H1 (cell line): ENCODE measurements at regions not wholly inside any gene's neighbourhood (a gene's known extent, or its start where the extent isn't known, plus 50 kb on each side); places are given as distances from the start of the nearest gene placed in this dataset.

Source experiments
- CTCF ChIA-PET: fragments of 300-600 bp; sonication (Branson Sonifier 250); formaldehyde crosslinking; loops from one replicate; lab custom pipeline; 2021; ENCODE audit not compliant: partially characterized antibody; lab: Charles Lee
- POLR2A ChIA-PET: fragments of 300-600 bp; sonication (Branson Sonifier 250); formaldehyde crosslinking; loops from one replicate; lab custom pipeline; 2021; ENCODE audit warnings: inconsistent platforms; ENCODE audit not compliant: partially characterized antibody; lab: Charles Lee
- DNase-seq, 2 experiments: peaks; one replicate each; pipeline versions ENCODE4 v3.0.0 to v3.0.0-alpha.2; 2010 to 2022; ENCODE audit warnings: low spot score in 2 of 2, low read depth in 1 of 2, mixed read lengths in 1 of 2
- FAIRE-seq: peaks from 2 replicates; lab custom pipeline; 2011; peaks lifted over from hg19 to GRCh38; lab: Jason Lieb, UNC
- H2AFZ ChIP-seq: 2 replicates; pipeline ENCODE4 v1.8.1; 2012; ENCODE audit warnings: low read length, inconsistent platforms
- H2AK5ac ChIP-seq: 2 replicates; pipeline ENCODE4 v1.6.1; 2013; ENCODE audit warnings: low read depth, low read length
- H2BK120ac ChIP-seq: replicated peaks from 2 replicates; pipeline ENCODE3; 2013; ENCODE audit warnings: low read depth, low read length, inconsistent platforms
- H2BK12ac ChIP-seq: 2 replicates; pipeline ENCODE4 v1.6.1; 2013; ENCODE audit warnings: low read depth, low read length
- H2BK15ac ChIP-seq: 2 replicates; pipeline ENCODE4 v1.6.1; 2013; ENCODE audit warnings: low read length
- H2BK20ac ChIP-seq: 2 replicates; pipeline ENCODE4 v1.6.1; 2013; ENCODE audit warnings: low read length
- H2BK5ac ChIP-seq: 2 replicates; pipeline ENCODE4 v1.6.1; 2013; ENCODE audit warnings: low read depth, low read length
- H3K14ac ChIP-seq: 2 replicates; pipeline ENCODE4 v1.6.1; 2013; ENCODE audit warnings: inconsistent platforms; ENCODE audit not compliant: insufficient read length
- H3K18ac ChIP-seq: 2 replicates; pipeline ENCODE4 v1.6.1; 2013; ENCODE audit warnings: low read length; ENCODE audit errors: extremely low read depth
- H3K23ac ChIP-seq: 2 replicates; pipeline ENCODE4 v1.6.1; 2013; ENCODE audit warnings: inconsistent platforms; ENCODE audit not compliant: insufficient read length
- H3K23me2 ChIP-seq: 2 replicates; pipeline ENCODE4 v1.6.1; 2013; ENCODE audit warnings: low read depth, low read length
- H3K27ac ChIP-seq: 2 replicates; pipeline ENCODE4 v1.6.1; 2011; ENCODE audit warnings: low read depth, low read length, inconsistent platforms
- H3K27me3 ChIP-seq, 4 experiments: replicated peaks in 1 of 4; 1 replicate in 1 of 4; 2 replicates in 3 of 4; pipeline versions ENCODE4 v1.6.1 to v1.8.1; 2011 to 2013; ENCODE audit warnings: low read length in 3 of 4, mild to moderate bottlenecking in 3 of 4, inconsistent platforms in 2 of 4, mixed read lengths in 2 of 4, moderate library complexity in 1 of 4; ENCODE audit not compliant: control insufficient read depth in 3 of 4, insufficient read depth in 3 of 4; ENCODE audit errors: extremely low read depth in 1 of 4
- H3K36me3 ChIP-seq, 4 experiments: 2 replicates each; pipeline versions ENCODE4 v1.6.1 to v1.8.1; 2011 to 2013; ENCODE audit warnings: mild to moderate bottlenecking in 4 of 4, low read length in 3 of 4, moderate library complexity in 2 of 4, control low read depth in 1 of 4, inconsistent platforms in 1 of 4; ENCODE audit not compliant: insufficient read depth in 4 of 4, control insufficient read depth in 2 of 4
- H3K4ac ChIP-seq: replicated peaks from 2 replicates; pipeline ENCODE3; 2013; ENCODE audit warnings: low read length, low read depth, mixed read lengths, inconsistent platforms; ENCODE audit not compliant: insufficient read length
- H3K4me1 ChIP-seq, 4 experiments: replicated peaks in 1 of 4; 1 replicate in 1 of 4; 2 replicates in 3 of 4; pipeline versions ENCODE4 v1.6.1 to v1.8.1; 2011 to 2013; ENCODE audit warnings: low read length in 3 of 4, inconsistent platforms in 2 of 4, mixed read lengths in 1 of 4; ENCODE audit not compliant: insufficient read depth in 4 of 4, control insufficient read depth in 3 of 4
- H3K4me2 ChIP-seq, 2 experiments: 2 replicates each; pipeline versions ENCODE4 v1.6.1 to v1.8.1; 2011 to 2013; ENCODE audit warnings: low read depth in 2 of 2, low read length in 2 of 2, control low read depth in 1 of 2, inconsistent platforms in 1 of 2, mild to moderate bottlenecking in 1 of 2; ENCODE audit not compliant: insufficient read depth in 1 of 2
- H3K4me3 ChIP-seq, 4 experiments: fragments of 200-600, 300-600 bp in 1 of 4; sonication (generic), shearing (Covaris generic), sonication (Bioruptor Twin) in 1 of 4; 2 replicates each; pipeline versions ENCODE4 v1.5.1 to v1.8.1; 2011 to 2016; ENCODE audit warnings: low read length in 4 of 4, low read depth in 3 of 4, control low read depth in 2 of 4, inconsistent platforms in 2 of 4, mild to moderate bottlenecking in 2 of 4, mixed read lengths in 1 of 4, moderate library complexity in 1 of 4; ENCODE audit not compliant: insufficient read depth in 2 of 4; ENCODE audit errors: extremely low read depth in 1 of 4
- H3K56ac ChIP-seq: replicated peaks from 2 replicates; pipeline ENCODE3; 2013; ENCODE audit warnings: low read depth, mild to moderate bottlenecking, mixed read lengths, low read length, inconsistent platforms; ENCODE audit not compliant: insufficient read length
- H3K79me1 ChIP-seq: 2 replicates; pipeline ENCODE4 v1.6.1; 2013; ENCODE audit warnings: low read depth, low read length, control low read depth
- H3K79me2 ChIP-seq, 2 experiments: 2 replicates each; pipeline versions ENCODE4 v1.6.1 to v1.8.1; 2012 to 2013; ENCODE audit warnings: low read length in 2 of 2, mild to moderate bottlenecking in 2 of 2, inconsistent platforms in 1 of 2; ENCODE audit not compliant: insufficient read depth in 2 of 2, control insufficient read depth in 1 of 2
- H3K9ac ChIP-seq, 4 experiments: replicated peaks in 1 of 4; 1 replicate in 1 of 4; 2 replicates in 3 of 4; pipeline versions ENCODE4 v1.6.1 to v1.8.1; 2011 to 2013; ENCODE audit warnings: low read depth in 3 of 4, low read length in 3 of 4, control low read depth in 2 of 4, mild to moderate bottlenecking in 2 of 4, moderate library complexity in 2 of 4, inconsistent platforms in 1 of 4; ENCODE audit errors: extremely low read depth in 1 of 4
- H3K9me3 ChIP-seq, 2 experiments: 2 replicates each; pipeline versions ENCODE4 v1.6.1 to v1.8.1; 2012 to 2013; ENCODE audit warnings: mild to moderate bottlenecking in 2 of 2, moderate library complexity in 2 of 2, control low read depth in 1 of 2, inconsistent platforms in 1 of 2, low read depth in 1 of 2, low read length in 1 of 2, mixed read lengths in 1 of 2; ENCODE audit not compliant: insufficient read depth in 2 of 2
- H4K20me1 ChIP-seq, 2 experiments: replicated peaks in 1 of 2; 2 replicates each; pipeline versions ENCODE3 to v1.8.1; 2011 to 2013; ENCODE audit warnings: inconsistent platforms in 2 of 2, low read length in 2 of 2, mild to moderate bottlenecking in 1 of 2; ENCODE audit not compliant: insufficient read depth in 2 of 2, control insufficient read depth in 1 of 2
- H4K5ac ChIP-seq: 2 replicates; pipeline ENCODE4 v1.6.1; 2013; ENCODE audit warnings: low read length, low read depth, mixed read lengths, inconsistent platforms; ENCODE audit not compliant: insufficient read length
- H4K8ac ChIP-seq: 2 replicates; pipeline ENCODE4 v1.8.0; 2013; ENCODE audit warnings: mild to moderate bottlenecking, moderate library complexity, low read length, inconsistent platforms; ENCODE audit not compliant: insufficient read depth; ENCODE audit errors: extremely low read depth
- H4K91ac ChIP-seq: replicated peaks from 2 replicates; pipeline ENCODE3; 2013; ENCODE audit warnings: low read length, mixed read lengths, inconsistent platforms; ENCODE audit not compliant: insufficient read length
- BACH1 ChIP-seq: IDR thresholded peaks from 2 replicates; pipeline ENCODE4 v1.6.1; 2012; ENCODE audit warnings: low read length, improper control_type of control experiment
- CTBP2 ChIP-seq: IDR thresholded peaks from 2 replicates; pipeline ENCODE4 v1.7.0; 2011; ENCODE audit warnings: borderline replicate concordance, mild to moderate bottlenecking, moderate library complexity, mixed read lengths, low read length; ENCODE audit not compliant: insufficient read depth, insufficient read length
- GABPA ChIP-seq: IDR thresholded peaks from 2 replicates; pipeline ENCODE4 v1.6.1; 2011; ENCODE audit warnings: mild to moderate bottlenecking, low read length, moderate library complexity, borderline replicate concordance; ENCODE audit not compliant: insufficient read depth
- JUN ChIP-seq: IDR thresholded peaks from 2 replicates; pipeline ENCODE4 v1.6.1; 2011; ENCODE audit warnings: low read depth, mild to moderate bottlenecking, improper control_type of control experiment, low read length
- KDM5A ChIP-seq: fragments of 200-600 bp; IDR thresholded peaks from 2 replicates; pipeline ENCODE4 v1.7.1; 2012; ENCODE audit warnings: mild to moderate bottlenecking, low read length, inconsistent platforms, mixed read lengths
- RFX5 ChIP-seq: IDR thresholded peaks from 2 replicates; pipeline ENCODE4 v1.6.1; 2011; ENCODE audit warnings: low read depth, low read length, improper control_type of control experiment, borderline replicate concordance
- RNF2 ChIP-seq: fragments of 200-900, 300-1000 bp; sonication (generic); IDR thresholded peaks from 2 replicates; pipeline ENCODE4 v1.7.1; 2016; ENCODE audit warnings: borderline replicate concordance, low read depth, mild to moderate bottlenecking, antibody characterized with exemption, low read length; ENCODE audit not compliant: poor library complexity, severe bottlenecking; ENCODE audit errors: missing control alignments
- TAF1 ChIP-seq: IDR thresholded peaks from 2 replicates; pipeline ENCODE4 v1.6.1; 2011; ENCODE audit warnings: mild to moderate bottlenecking, low read depth, low read length
- TBP ChIP-seq: IDR thresholded peaks from 2 replicates; pipeline ENCODE4 v1.6.1; 2011; ENCODE audit warnings: low read depth, low read length, improper control_type of control experiment
- TEAD4 ChIP-seq: IDR thresholded peaks from 2 replicates; pipeline ENCODE4 v1.6.1; 2012; ENCODE audit warnings: low read depth, low read length, inconsistent platforms, mixed read lengths
- WGBS, 2 experiments: shearing (Covaris generic) in 1 of 2; methylation state at CpG; one replicate each; pipeline versions ENCODE4 v1.1.6 to v1.1.7; 2013 to 2015; ENCODE audit warnings: low lambda C conversion rate in 2 of 2, mixed read lengths in 2 of 2, inconsistent platforms in 1 of 2, low coverage in 1 of 2, missing lambda C conversion rate in 1 of 2; ENCODE audit not compliant: insufficient replicate concordance in 2 of 2, insufficient coverage in 1 of 2, insufficient read length in 1 of 2; ENCODE audit errors: extremely low coverage in 1 of 2, missing lambda C conversion rate in 1 of 2; 5-methylcytosine and 5-hydroxymethylcytosine counted together
- TF ChIP-seq, protein P1 (sequence below): IDR thresholded peaks from 2 replicates; pipeline ENCODE4 v1.6.1; 2011; ENCODE audit warnings: low read length, improper control_type of control experiment

DNA sequence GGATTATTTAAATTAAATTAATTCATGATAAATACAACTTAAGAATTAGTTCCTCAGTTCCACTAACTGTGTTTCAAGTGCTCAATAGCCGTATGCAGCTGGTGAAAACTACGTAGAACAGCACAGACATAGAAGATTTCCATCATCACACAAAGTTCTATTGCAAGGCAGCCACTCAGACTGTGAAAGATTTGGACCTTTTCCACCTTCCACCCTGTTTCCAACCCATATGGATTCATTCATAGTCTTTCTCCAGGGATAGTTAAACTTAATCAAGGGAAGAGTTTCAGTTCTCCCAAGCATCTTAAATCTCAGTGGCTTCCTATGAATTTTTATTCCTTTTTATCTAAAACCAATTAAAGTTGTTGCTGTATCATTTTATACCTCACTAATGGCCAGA lies 2030.8 kb downstream of the SUCLG1 start:
- Histone ChIP-seq H3K56ac (no peak overlapping the region), H2AK5ac (no peak overlapping the region), H3K36me3 (no peaks in the 10 kb centered on the region), H2BK15ac (no peak overlapping the region), H4K8ac (no peak overlapping the region), H3K27me3 (no peaks in the 10 kb centered on the region), H2AFZ (no peak overlapping the region), H3K23ac (no peak overlapping the region), H2BK5ac (no peak overlapping the region), H3K27ac (no peak overlapping the region), H3K79me1 (no peaks in the 10 kb centered on the region), H2BK20ac (no peak overlapping the region), H4K5ac (no peak overlapping the region), H3K4me1 (no peaks in the 10 kb centered on the region), H3K9me3 (no peaks in the 10 kb centered on the region), H4K20me1 (no peaks in the 10 kb centered on the region), H2BK12ac (no peak overlapping the region), H3K18ac (no peak overlapping the region), H3K4me3 (no peak overlapping the region), H3K23me2 (no peaks in the 10 kb centered on the region), H3K14ac (no peak overlapping the region), H2BK120ac (no peak overlapping the region), H3K4me2 (no peak overlapping the region), H3K9ac (no peak overlapping the region), H3K4ac (no peak overlapping the region), H3K79me2 (no peaks in the 10 kb centered on the region), H4K91ac (no peak overlapping the region)
- WGBS, 2 experiments: 92% methylated on average over 2 of the region's 2 CpGs; no CpG with 5 or more reads in 1 of the 2 experiments
- CTCF ChIA-PET: no interaction called here
- POLR2A ChIA-PET: no interaction called here
- FAIRE-seq (no peak), DNase-seq (no peak)
- TF ChIP-seq RNF2 (no peak), TBP (no peak), TEAD4 (no peak), RFX5 (no peak), BACH1 (no peak), JUN (no peak), GABPA (no peak), KDM5A (no peak), TAF1 (no peak), CTBP2 (no peak)
- TF ChIP-seq, protein P1, sequence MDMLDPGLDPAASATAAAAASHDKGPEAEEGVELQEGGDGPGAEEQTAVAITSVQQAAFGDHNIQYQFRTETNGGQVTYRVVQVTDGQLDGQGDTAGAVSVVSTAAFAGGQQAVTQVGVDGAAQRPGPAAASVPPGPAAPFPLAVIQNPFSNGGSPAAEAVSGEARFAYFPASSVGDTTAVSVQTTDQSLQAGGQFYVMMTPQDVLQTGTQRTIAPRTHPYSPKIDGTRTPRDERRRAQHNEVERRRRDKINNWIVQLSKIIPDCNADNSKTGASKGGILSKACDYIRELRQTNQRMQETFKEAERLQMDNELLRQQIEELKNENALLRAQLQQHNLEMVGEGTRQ: no peak
